ENCODE measurements at regions not wholly inside any gene's neighbourhood (a gene's known extent, or its start where the extent isn't known, plus 50 kb on each side); places are given as distances from the start of the nearest gene placed in this dataset.
"Not testable (repeated sequence)": the region's sequence is repeated elsewhere in the genome, so short reads cannot be mapped to it uniquely, and the experiment has no call there.

DNA sequence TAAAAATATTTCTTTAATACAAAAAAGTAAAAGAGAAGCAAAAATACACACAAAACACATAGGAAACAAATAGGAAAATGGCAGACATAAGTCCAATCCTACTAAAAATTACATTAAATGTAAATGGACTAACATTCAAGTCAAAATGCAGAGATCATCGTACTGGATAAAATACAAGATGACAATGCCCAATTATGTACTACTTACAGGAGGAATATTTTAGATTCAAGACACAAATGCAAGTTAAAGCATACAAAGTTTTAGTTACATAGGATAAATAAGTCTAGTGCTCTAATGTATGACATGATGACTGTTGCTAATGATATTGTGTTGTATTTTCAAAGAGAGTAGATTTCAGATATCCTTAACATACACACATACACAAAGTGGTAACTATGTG is 401.7 kb downstream of the IRX2 start:
- TF ChIP-seq, protein P1, sequence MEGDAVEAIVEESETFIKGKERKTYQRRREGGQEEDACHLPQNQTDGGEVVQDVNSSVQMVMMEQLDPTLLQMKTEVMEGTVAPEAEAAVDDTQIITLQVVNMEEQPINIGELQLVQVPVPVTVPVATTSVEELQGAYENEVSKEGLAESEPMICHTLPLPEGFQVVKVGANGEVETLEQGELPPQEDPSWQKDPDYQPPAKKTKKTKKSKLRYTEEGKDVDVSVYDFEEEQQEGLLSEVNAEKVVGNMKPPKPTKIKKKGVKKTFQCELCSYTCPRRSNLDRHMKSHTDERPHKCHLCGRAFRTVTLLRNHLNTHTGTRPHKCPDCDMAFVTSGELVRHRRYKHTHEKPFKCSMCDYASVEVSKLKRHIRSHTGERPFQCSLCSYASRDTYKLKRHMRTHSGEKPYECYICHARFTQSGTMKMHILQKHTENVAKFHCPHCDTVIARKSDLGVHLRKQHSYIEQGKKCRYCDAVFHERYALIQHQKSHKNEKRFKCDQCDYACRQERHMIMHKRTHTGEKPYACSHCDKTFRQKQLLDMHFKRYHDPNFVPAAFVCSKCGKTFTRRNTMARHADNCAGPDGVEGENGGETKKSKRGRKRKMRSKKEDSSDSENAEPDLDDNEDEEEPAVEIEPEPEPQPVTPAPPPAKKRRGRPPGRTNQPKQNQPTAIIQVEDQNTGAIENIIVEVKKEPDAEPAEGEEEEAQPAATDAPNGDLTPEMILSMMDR (IDR thresholded peaks at IDR 0.05 in 8 of 11, conservative IDR thresholded peaks at IDR 0.05 in 3 of 11), result not testable (repeated sequence)
- not testable (repeated sequence) for TF ChIP-seq POLR2AphosphoS5 (IDR thresholded peaks at IDR 0.05)

Data from spleen (tissue), 7 donors.